GM18861 (cell line): ENCODE measurements at regions not wholly inside any gene's neighbourhood (a gene's known extent, or its start where the extent isn't known, plus 50 kb on each side); places are given as distances from the start of the nearest gene placed in this dataset.
"Not testable (repeated sequence)": the region's sequence is repeated elsewhere in the genome, so short reads cannot be mapped to it uniquely, and the experiment has no call there.

Source experiments
- ATAC-seq: cut with Tn5 transposase; IDR thresholded peaks from one replicate; pipeline ENCODE4 v1.9.1; 2021; ENCODE audit not compliant: unreplicated experiment

GRCh38 chr5:136924490-136924889, 559.1 kb upstream of the TRPC7 start:
- no peak for ATAC-seq

- no peak for ATAC-seq
Observed at GRCh38 chr5:136910625-136911024, 545.3 kb upstream of the TRPC7 start.

- no peak for ATAC-seq
Observed at GRCh38 chr5:136909906-136910305, 544.6 kb upstream of the TRPC7 start.

- ATAC-seq, result no peak
Observed at GRCh38 chr5:136907371-136907770, 542.0 kb upstream of the TRPC7 start.

GRCh38 chr5:136906545-136906944, 541.2 kb upstream of the TRPC7 start:
- ATAC-seq, result no peak

- ATAC-seq, result no peak
Observed at GRCh38 chr5:136905571-136905970, 540.2 kb upstream of the TRPC7 start.

- no peak for ATAC-seq
Observed at GRCh38 chr5:136894070-136894469, 528.7 kb upstream of the TRPC7 start.

GRCh38 chr5:136892000-136892399, 526.7 kb upstream of the TRPC7 start:
- ATAC-seq, result no peak

- no peak for ATAC-seq
Observed at GRCh38 chr5:136891175-136891972, 526.0 kb upstream of the TRPC7 start.

GRCh38 chr5:136890431-136891148, 525.2 kb upstream of the TRPC7 start:
- no peak for ATAC-seq

- no peak for ATAC-seq
Observed at GRCh38 chr5:136886608-136887007, 521.3 kb upstream of the TRPC7 start.

GRCh38 chr5:136864960-136865359, 499.6 kb upstream of the TRPC7 start:
- ATAC-seq, result no peak

GRCh38 chr5:136856648-136857047, 491.3 kb upstream of the TRPC7 start:
- no peak for ATAC-seq

- no peak for ATAC-seq
Observed at GRCh38 chr5:136853971-136854370, 488.6 kb upstream of the TRPC7 start.

GRCh38 chr5:136840601-136841000, 475.3 kb upstream of the TRPC7 start:
- ATAC-seq, result no peak

- ATAC-seq, result no peak
Observed at GRCh38 chr5:136836093-136836492, 470.7 kb upstream of the TRPC7 start.

- no peak for ATAC-seq
Observed at GRCh38 chr5:136820848-136821247, 455.5 kb upstream of the TRPC7 start.

GRCh38 chr5:136819526-136820302, 454.4 kb upstream of the TRPC7 start:
- ATAC-seq, result no peak

- no peak for ATAC-seq
Observed at GRCh38 chr5:136816327-136816726, 451.0 kb upstream of the TRPC7 start.

- ATAC-seq, result no peak
Observed at GRCh38 chr5:136814619-136815378, 449.5 kb upstream of the TRPC7 start.

GRCh38 chr5:136812270-136812669, 446.9 kb upstream of the TRPC7 start:
- ATAC-seq, result not testable (repeated sequence)
